Spleen (tissue), 7 donors: ENCODE measurements at regions not wholly inside any gene's neighbourhood (a gene's known extent, or its start where the extent isn't known, plus 50 kb on each side); places are given as distances from the start of the nearest gene placed in this dataset.

Experiments
- POLR2A ChIP-seq, 3 donors: fragments of 450-650 bp; IDR thresholded peaks; one replicate each; pipeline ENCODE4 v1.5.1; 2017; ENCODE audit warnings: antibody characterized with exemption in 3 of 3, mild to moderate bottlenecking in 1 of 3
- POLR2AphosphoS5 ChIP-seq, 3 donors: sonication (generic); formaldehyde crosslinking; IDR thresholded peaks; one replicate each; pipeline ENCODE4 v1.5.1; 2017; ENCODE audit warnings: antibody characterized with exemption in 3 of 3
- TF ChIP-seq, protein P1 (sequence below), 11 experiments: fragments of 200-600 bp in 7 of 11; fragments of 450-650 bp in 4 of 11; sonication (generic) in 4 of 11; IDR thresholded peaks in 8 of 11; conservative IDR thresholded peaks in 3 of 11; 1 replicate in 7 of 11; 2 replicates in 4 of 11; pipeline versions ENCODE4 v1.4.0 to v1.8.0; 2016 to 2021; ENCODE audit warnings: antibody characterized with exemption in 11 of 11, inconsistent platforms in 4 of 11, mild to moderate bottlenecking in 1 of 11
- donor health status: DM: no; HTN: no; CAD: no; lungs with moderate emphysema.
- donor health status: DM: no; HTN: no; CAD: no.
- donor health status: DM: no; HTN: no; CAD: no.

DNA sequence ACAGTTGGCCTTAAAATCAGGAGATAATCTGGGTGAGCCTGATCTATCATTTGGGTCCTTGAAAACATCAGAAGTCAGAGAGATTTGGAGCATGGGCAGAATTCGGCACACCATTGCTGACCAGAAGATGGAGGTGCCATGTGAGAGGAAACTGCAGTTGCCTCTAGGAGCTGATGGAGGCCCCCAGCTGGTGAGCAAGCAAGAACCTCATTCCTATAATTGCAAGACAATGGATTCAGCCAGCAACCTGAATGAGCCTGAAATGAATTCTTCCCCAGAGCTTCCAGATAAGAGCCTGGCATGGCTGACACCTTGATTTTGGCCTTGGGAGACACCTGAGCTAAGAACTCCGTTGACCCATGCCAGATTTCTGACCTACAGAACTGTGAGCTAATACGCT is 76.3 kb upstream of the FYN start:
- TF ChIP-seq POLR2A (IDR thresholded peaks at IDR 0.05) (no peak), POLR2AphosphoS5 (IDR thresholded peaks at IDR 0.05) (no peak)
- TF ChIP-seq, protein P1, sequence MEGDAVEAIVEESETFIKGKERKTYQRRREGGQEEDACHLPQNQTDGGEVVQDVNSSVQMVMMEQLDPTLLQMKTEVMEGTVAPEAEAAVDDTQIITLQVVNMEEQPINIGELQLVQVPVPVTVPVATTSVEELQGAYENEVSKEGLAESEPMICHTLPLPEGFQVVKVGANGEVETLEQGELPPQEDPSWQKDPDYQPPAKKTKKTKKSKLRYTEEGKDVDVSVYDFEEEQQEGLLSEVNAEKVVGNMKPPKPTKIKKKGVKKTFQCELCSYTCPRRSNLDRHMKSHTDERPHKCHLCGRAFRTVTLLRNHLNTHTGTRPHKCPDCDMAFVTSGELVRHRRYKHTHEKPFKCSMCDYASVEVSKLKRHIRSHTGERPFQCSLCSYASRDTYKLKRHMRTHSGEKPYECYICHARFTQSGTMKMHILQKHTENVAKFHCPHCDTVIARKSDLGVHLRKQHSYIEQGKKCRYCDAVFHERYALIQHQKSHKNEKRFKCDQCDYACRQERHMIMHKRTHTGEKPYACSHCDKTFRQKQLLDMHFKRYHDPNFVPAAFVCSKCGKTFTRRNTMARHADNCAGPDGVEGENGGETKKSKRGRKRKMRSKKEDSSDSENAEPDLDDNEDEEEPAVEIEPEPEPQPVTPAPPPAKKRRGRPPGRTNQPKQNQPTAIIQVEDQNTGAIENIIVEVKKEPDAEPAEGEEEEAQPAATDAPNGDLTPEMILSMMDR (IDR thresholded peaks at IDR 0.05 in 8 of 11, conservative IDR thresholded peaks at IDR 0.05 in 3 of 11) = no peak
